ENCODE measurements at regions not wholly inside any gene's neighbourhood (a gene's known extent, or its start where the extent isn't known, plus 50 kb on each side); places are given as distances from the start of the nearest gene placed in this dataset.
"Not testable (repeated sequence)": the region's sequence is repeated elsewhere in the genome, so short reads cannot be mapped to it uniquely, and the experiment has no call there.

DNA sequence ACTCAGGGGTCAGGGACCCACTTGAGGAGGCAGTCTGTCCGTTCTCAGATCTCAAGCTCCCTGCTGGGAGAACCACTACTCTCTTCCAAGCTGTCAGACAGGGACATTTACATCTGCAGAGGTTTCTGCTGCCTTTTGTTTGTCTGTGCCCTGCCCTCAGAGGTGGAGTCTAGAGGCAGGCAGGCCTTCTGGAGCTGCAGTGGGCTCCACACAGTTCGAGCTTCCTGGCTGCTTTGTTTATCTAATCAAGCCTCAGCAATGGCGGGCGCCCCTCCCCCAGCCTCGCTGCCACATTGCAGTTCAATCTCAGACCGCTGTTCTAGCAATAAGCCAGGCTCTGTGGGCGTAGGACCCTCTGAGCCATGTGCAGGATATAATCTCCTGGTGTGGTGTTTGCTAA, 233.0 kb downstream of the OTUD1 start:
- not testable (repeated sequence) for TF ChIP-seq CTCF (IDR thresholded peaks at IDR 0.05); REST (IDR thresholded peaks at IDR 0.05; ENCODE audit: insufficient read depth in 1 of 2, low read depth in 2 of 2, low read length in 1 of 2)
